Astrocyte (in vitro differentiated cells and primary cell): ENCODE measurements at regions not wholly inside any gene's neighbourhood (a gene's known extent, or its start where the extent isn't known, plus 50 kb on each side); places are given as distances from the start of the nearest gene placed in this dataset.

Experiments used
- DNase-seq: peaks from one replicate; pipeline ENCODE4 v3.0.0-alpha.2; 2010; ENCODE audit warnings: low read depth
- FAIRE-seq: peaks from 2 replicates; lab custom pipeline; 2011; peaks lifted over from hg19 to GRCh38; lab: Jason Lieb, UNC
- H2AFZ ChIP-seq: 2 replicates; pipeline ENCODE4 v1.6.0; 2012; ENCODE audit warnings: low read depth, low read length, inconsistent platforms
- H3K27ac ChIP-seq: 2 replicates; pipeline ENCODE4 v1.5.1; 2011; ENCODE audit warnings: low read depth, low read length, inconsistent platforms
- H3K27me3 ChIP-seq: 2 replicates; pipeline ENCODE4 v1.6.0; 2011; ENCODE audit warnings: low read length, inconsistent platforms; ENCODE audit not compliant: insufficient read depth
- H3K36me3 ChIP-seq: 2 replicates; pipeline ENCODE4 v1.5.1; 2011; ENCODE audit warnings: low read length, inconsistent platforms; ENCODE audit not compliant: insufficient read depth
- H3K4me1 ChIP-seq: 2 replicates; pipeline ENCODE4 v1.5.1; 2011; ENCODE audit warnings: low read length, inconsistent platforms; ENCODE audit not compliant: insufficient read depth
- H3K4me2 ChIP-seq: 2 replicates; pipeline ENCODE4 v1.6.0; 2012; ENCODE audit warnings: low read length, inconsistent platforms
- H3K4me3 ChIP-seq: 2 replicates; pipeline ENCODE4 v1.5.1; 2011; ENCODE audit warnings: low read depth, mild to moderate bottlenecking, low read length, inconsistent platforms; ENCODE audit not compliant: insufficient read depth
- H3K79me2 ChIP-seq: 2 replicates; pipeline ENCODE4 v1.6.0; 2012; ENCODE audit warnings: mild to moderate bottlenecking, low read length, inconsistent platforms; ENCODE audit not compliant: insufficient read depth
- H3K9ac ChIP-seq: 2 replicates; pipeline ENCODE4 v1.6.0; 2012; ENCODE audit warnings: mild to moderate bottlenecking, low read length, inconsistent platforms
- H3K9me3 ChIP-seq: 2 replicates; pipeline ENCODE4 v1.5.1; 2012; ENCODE audit warnings: low read depth, mild to moderate bottlenecking, low read length, inconsistent platforms; ENCODE audit not compliant: insufficient read depth
- H4K20me1 ChIP-seq: 2 replicates; pipeline ENCODE4 v1.6.0; 2012; ENCODE audit warnings: low read length, inconsistent platforms; ENCODE audit not compliant: insufficient read depth
- H3K27ac Mint-ChIP-seq: one replicate; pipeline ENCODE4 v1.8.0; 2021; ENCODE audit warnings: mild to moderate bottlenecking, mixed read lengths; ENCODE audit not compliant: unreplicated experiment
- H3K27me3 Mint-ChIP-seq: one replicate; pipeline ENCODE4 v1.8.0; 2021; ENCODE audit warnings: low read depth, mixed read lengths; ENCODE audit not compliant: unreplicated experiment
- H3K36me3 Mint-ChIP-seq: one replicate; pipeline ENCODE4 v1.8.0; 2021; ENCODE audit warnings: low read depth, mixed read lengths; ENCODE audit not compliant: unreplicated experiment
- H3K4me1 Mint-ChIP-seq: one replicate; pipeline ENCODE4 v1.8.0; 2021; ENCODE audit warnings: low read depth, mixed read lengths; ENCODE audit not compliant: unreplicated experiment
- H3K4me3 Mint-ChIP-seq: one replicate; pipeline ENCODE4 v1.8.0; 2021; ENCODE audit warnings: mild to moderate bottlenecking, moderate library complexity, mixed read lengths; ENCODE audit not compliant: unreplicated experiment
- H3K9me3 Mint-ChIP-seq: one replicate; pipeline ENCODE4 v1.8.0; 2021; ENCODE audit warnings: mild to moderate bottlenecking, mixed read lengths; ENCODE audit not compliant: unreplicated experiment
- CTCF ChIP-seq: IDR thresholded peaks from 2 replicates; pipeline ENCODE4 v1.5.1; 2011; ENCODE audit warnings: low read depth, mild to moderate bottlenecking, inconsistent platforms, low read length, moderate library complexity; ENCODE audit not compliant: insufficient read depth
- EZH2 ChIP-seq: IDR thresholded peaks from 2 replicates; pipeline ENCODE4 v1.6.1; 2012; ENCODE audit warnings: mild to moderate bottlenecking, low read length, inconsistent platforms; ENCODE audit not compliant: insufficient read depth

- FAIRE-seq: no peak
Observed at GRCh38 chr7:88460650-88461049, 154.0 kb upstream of the STEAP4 start.

GRCh38 chr7:88458946-88459345 lies 152.3 kb upstream of the STEAP4 start:
- Mint-ChIP-seq H3K27me3 (peaks cover 3% of the 10 kb centered on the region), H3K4me3 (no peak overlapping the region)

More at GRCh38 chr7:88460650-88461049, 154.0 kb upstream of the STEAP4 start:
- no peaks in the 10 kb centered on the region for H3K79me2 ChIP-seq
- H3K27ac Mint-ChIP-seq: no peak overlapping the region
- H3K27me3 ChIP-seq: no peaks in the 10 kb centered on the region
- TF ChIP-seq CTCF: no peak
- no peak for TF ChIP-seq EZH2
- H3K36me3 Mint-ChIP-seq: no peaks in the 10 kb centered on the region
- no peaks in the 10 kb centered on the region for H3K4me1 ChIP-seq
- no peak for DNase-seq
- no peak overlapping the region for H3K4me2 ChIP-seq
- no peak overlapping the region for H3K4me3 ChIP-seq
- no peak overlapping the region for H3K9ac ChIP-seq
- no peaks in the 10 kb centered on the region for H3K9me3 Mint-ChIP-seq
- no peaks in the 10 kb centered on the region for H3K36me3 ChIP-seq
- H3K4me3 Mint-ChIP-seq: no peak overlapping the region
- H3K9me3 ChIP-seq: no peaks in the 10 kb centered on the region
- no peak overlapping the region for H2AFZ ChIP-seq
- peaks cover 3% of the 10 kb centered on the region for H3K27me3 Mint-ChIP-seq
- no peaks in the 10 kb centered on the region for H4K20me1 ChIP-seq
- no peak overlapping the region for H3K27ac ChIP-seq
- H3K4me1 Mint-ChIP-seq: peaks cover 1% of the 10 kb centered on the region

More at GRCh38 chr7:88458946-88459345, 152.3 kb upstream of the STEAP4 start:
- Histone ChIP-seq H3K27ac (no peak overlapping the region), H3K79me2 (no peaks in the 10 kb centered on the region), H3K4me1 (no peaks in the 10 kb centered on the region), H3K4me3 (no peak overlapping the region), H4K20me1 (no peaks in the 10 kb centered on the region), H3K36me3 (no peaks in the 10 kb centered on the region), H2AFZ (no peak overlapping the region), H3K9me3 (no peaks in the 10 kb centered on the region), H3K9ac (no peak overlapping the region), H3K27me3 (no peaks in the 10 kb centered on the region), H3K4me2 (no peak overlapping the region)
- FAIRE-seq (no peak), DNase-seq (no peak)
- Mint-ChIP-seq H3K4me1 (peaks cover 6% of the 10 kb centered on the region), H3K9me3 (no peaks in the 10 kb centered on the region), H3K36me3 (no peaks in the 10 kb centered on the region), H3K27ac (no peak overlapping the region)
- no peak for TF ChIP-seq CTCF
- no peak for TF ChIP-seq EZH2
